ENCODE measurements at regions not wholly inside any gene's neighbourhood (a gene's known extent, or its start where the extent isn't known, plus 50 kb on each side); places are given as distances from the start of the nearest gene placed in this dataset.

- H3K9ac ChIP-seq (ENCODE audit: insufficient read depth in 1 of 2, low read length in 2 of 2): no peak overlapping the region
- DNase-seq (no peak), ATAC-seq (ENCODE audit: insufficient read depth, low FRiP score) (no peak)
- H3K27ac ChIP-seq (ENCODE audit: low read depth in 1 of 2, low read length in 1 of 2): no peak overlapping the region
- TF ChIP-seq CTCF (IDR thresholded peaks at IDR 0.05; ENCODE audit: control extremely low read depth, extremely low read depth): no peak
- H3K4me3 ChIP-seq: no peak overlapping the region
- no peaks in the 10 kb centered on the region for H3K27me3 ChIP-seq (ENCODE audit: control insufficient read depth in 3 of 3, insufficient read depth in 3 of 3, low read length in 2 of 3)
- WGBS, 2 donors: 89 to 92% methylated on average over 3 of the region's 3 CpGs
- H3K4me1 ChIP-seq (ENCODE audit: control insufficient read depth in 5 of 5, insufficient read depth in 5 of 5, low read length in 5 of 5): peaks cover 2 to 23% (median 5%) of the 10 kb centered on the region in 5 donors
- H3K9me3 ChIP-seq (ENCODE audit: control insufficient read depth in 4 of 4, insufficient read depth in 3 of 4, low read length in 3 of 4): no peaks in the 10 kb centered on the region
- no peaks in the 10 kb centered on the region for H3K36me3 ChIP-seq (ENCODE audit: control insufficient read depth in 4 of 4, insufficient read depth in 4 of 4, low read length in 4 of 4)
These were observed 436.5 kb downstream of the PCNX1 start for GRCh38 chr14:71343724-71344123.

GRCh38 chr14:71344506-71344905, 437.2 kb downstream of the PCNX1 start:
- WGBS, 2 donors: 81 to 83% methylated on average over 8 of the region's 8 CpGs
- no peak overlapping the region for H3K4me3 ChIP-seq
- H3K36me3 ChIP-seq (ENCODE audit: control insufficient read depth in 4 of 4, insufficient read depth in 4 of 4, low read length in 4 of 4): no peaks in the 10 kb centered on the region
- no peak for DNase-seq
- H3K27me3 ChIP-seq (ENCODE audit: control insufficient read depth in 3 of 3, insufficient read depth in 3 of 3, low read length in 2 of 3): no peaks in the 10 kb centered on the region
- no peak for TF ChIP-seq CTCF (IDR thresholded peaks at IDR 0.05; ENCODE audit: control extremely low read depth, extremely low read depth)
- H3K27ac ChIP-seq (ENCODE audit: low read depth in 1 of 2, low read length in 1 of 2): no peak overlapping the region
- H3K4me1 ChIP-seq (ENCODE audit: control insufficient read depth in 5 of 5, insufficient read depth in 5 of 5, low read length in 5 of 5): peaks cover 2 to 21% (median 5%) of the 10 kb centered on the region in 5 donors
- H3K9ac ChIP-seq (ENCODE audit: insufficient read depth in 1 of 2, low read length in 2 of 2): no peak overlapping the region
- H3K9me3 ChIP-seq (ENCODE audit: control insufficient read depth in 4 of 4, insufficient read depth in 3 of 4, low read length in 3 of 4): no peaks in the 10 kb centered on the region
- no peak for ATAC-seq (ENCODE audit: insufficient read depth, low FRiP score)

- peaks cover 0 to 10% (median 3%) of the 10 kb centered on the region in 5 donors for H3K4me1 ChIP-seq (ENCODE audit: control insufficient read depth in 5 of 5, insufficient read depth in 5 of 5, low read length in 5 of 5)
- TF ChIP-seq CTCF (IDR thresholded peaks at IDR 0.05; ENCODE audit: control extremely low read depth, extremely low read depth): no peak
- H3K27ac ChIP-seq (ENCODE audit: low read depth in 1 of 2, low read length in 1 of 2): no peak overlapping the region
- no peak for DNase-seq
- 92 to 98% methylated on average over 5 of the region's 5 CpGs for WGBS, 2 donors
- H3K9ac ChIP-seq (ENCODE audit: insufficient read depth in 1 of 2, low read length in 2 of 2): no peak overlapping the region
- no peak overlapping the region for H3K4me3 ChIP-seq
- no peaks in the 10 kb centered on the region for H3K27me3 ChIP-seq (ENCODE audit: control insufficient read depth in 3 of 3, insufficient read depth in 3 of 3, low read length in 2 of 3)
- no peak for ATAC-seq (ENCODE audit: insufficient read depth, low FRiP score)
- H3K36me3 ChIP-seq (ENCODE audit: control insufficient read depth in 4 of 4, insufficient read depth in 4 of 4, low read length in 4 of 4): no peaks in the 10 kb centered on the region
- H3K9me3 ChIP-seq (ENCODE audit: control insufficient read depth in 4 of 4, insufficient read depth in 3 of 4, low read length in 3 of 4): no peaks in the 10 kb centered on the region
These were observed 439.4 kb downstream of the PCNX1 start for GRCh38 chr14:71346685-71347084.

GRCh38 chr14:71348394-71348793, 441.1 kb downstream of the PCNX1 start:
- 96 to 97% methylated on average over 2 of the region's 2 CpGs for whole genome bisulfite sequencing, 2 donors

More at GRCh38 chr14:71348394-71348793, 441.1 kb downstream of the PCNX1 start:
- no peak for TF ChIP-seq CTCF (IDR thresholded peaks at IDR 0.05; ENCODE audit: control extremely low read depth, extremely low read depth)
- Histone ChIP-seq H3K9me3 (ENCODE audit: control insufficient read depth in 4 of 4, insufficient read depth in 3 of 4, low read length in 3 of 4) (no peaks in the 10 kb centered on the region), H3K27ac (ENCODE audit: low read depth in 1 of 2, low read length in 1 of 2) (no peak overlapping the region), H3K36me3 (ENCODE audit: control insufficient read depth in 4 of 4, insufficient read depth in 4 of 4, low read length in 4 of 4) (no peaks in the 10 kb centered on the region), H3K4me1 (ENCODE audit: control insufficient read depth in 5 of 5, insufficient read depth in 5 of 5, low read length in 5 of 5) (peaks cover 0 to 7% (median 3%) of the 10 kb centered on the region in 5 donors), H3K4me3 (no peak overlapping the region), H3K27me3 (ENCODE audit: control insufficient read depth in 3 of 3, insufficient read depth in 3 of 3, low read length in 2 of 3) (no peaks in the 10 kb centered on the region), H3K9ac (ENCODE audit: insufficient read depth in 1 of 2, low read length in 2 of 2) (no peak overlapping the region)
- DNase-seq: no peak
- no peak for ATAC-seq (ENCODE audit: insufficient read depth, low FRiP score)

Measured in lung (tissue), 11 donors.